Left lung (tissue), 4 donors: ENCODE measurements at regions not wholly inside any gene's neighbourhood (a gene's known extent, or its start where the extent isn't known, plus 50 kb on each side); places are given as distances from the start of the nearest gene placed in this dataset.
A peak's percentile ranks its signal among the peaks of the same experiment; 100 is the strongest.
"Not testable (repeated sequence)": the region's sequence is repeated elsewhere in the genome, so short reads cannot be mapped to it uniquely, and the experiment has no call there.

ENCODE experiments used
- ATAC-seq: fragments of 200-7000 bp; cut with Tn5 transposase; one replicate; pipeline ENCODE4 v1.9.1; 2020; ENCODE audit warnings: moderate library complexity
- DNase-seq, 4 donors: peaks; one replicate each; pipeline ENCODE4 v3.0.0-alpha.2; 2013 to 2020
- H3K27ac ChIP-seq, 2 donors: fragments of 200-600 bp; sonication (generic) in 1 of 2; one replicate each; pipeline versions ENCODE4 v1.5.0 to v1.8.0; 2020 to 2021
- H3K27me3 ChIP-seq, 2 donors: fragments of 200-600 bp; sonication (generic) in 1 of 2; one replicate each; pipeline versions ENCODE4 v1.5.0 to v1.8.0; 2020 to 2021
- H3K36me3 ChIP-seq, 2 donors: fragments of 200-600 bp; sonication (generic) in 1 of 2; one replicate each; pipeline versions ENCODE4 v1.5.0 to v1.8.0; 2020 to 2021
- H3K4me1 ChIP-seq, 2 donors: fragments of 200-600 bp; one replicate each; pipeline ENCODE4 v1.8.0; 2021
- H3K4me3 ChIP-seq, 2 donors: fragments of 200-600 bp; sonication (generic) in 1 of 2; one replicate each; pipeline versions ENCODE4 v1.5.0 to v1.8.0; 2020 to 2021; ENCODE audit warnings: mild to moderate bottlenecking in 1 of 2
- H3K9me3 ChIP-seq, 2 donors: fragments of 200-600 bp; sonication (generic) in 1 of 2; one replicate each; pipeline versions ENCODE4 v1.5.0 to v1.8.0; 2020 to 2021
- CTCF ChIP-seq, 2 donors: fragments of 200-600 bp; sonication (generic) in 1 of 2; IDR thresholded peaks; one replicate each; pipeline versions ENCODE4 v1.5.0 to v1.8.0; 2021; ENCODE audit warnings: antibody characterized with exemption in 2 of 2
- intact Hi-C, 2 donors: fragments of 100-400 bp; cut with DNase I; formaldehyde crosslinking; loops; one replicate each; pipeline versions ENCODE4 v1.11.2 to v1.14.2; 2022
- donor health status: DM: no; HTN: yes; CAD: no.
- donor health status: DM: no; HTN: no; CAD: no.

DNA sequence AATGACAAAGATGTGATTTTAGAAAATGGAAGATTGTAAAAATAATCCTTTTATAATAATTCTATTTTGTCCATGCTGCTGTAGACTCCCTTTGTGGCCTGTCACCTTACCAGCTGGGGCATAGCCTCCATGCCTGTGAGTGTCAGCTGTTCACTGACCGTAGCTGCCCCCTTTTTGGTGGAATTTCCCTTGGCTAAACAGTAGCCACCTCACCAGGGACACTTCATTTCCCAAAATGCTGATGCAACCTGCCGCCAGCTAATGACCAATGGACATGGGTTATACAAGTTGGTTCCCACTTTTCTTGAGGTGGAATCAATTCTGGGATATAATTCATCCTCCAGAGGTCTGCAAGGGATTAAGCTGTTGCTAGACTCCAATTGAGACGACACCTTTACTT is 368.4 kb downstream of the PRDM5 start:
- H3K27me3 ChIP-seq, result no peaks in the 10 kb centered on the region
- no peak for TF ChIP-seq CTCF (IDR thresholded peaks at IDR 0.05)
- no peak for DNase-seq
- no peak overlapping the region for H3K27ac ChIP-seq
- no peaks in the 10 kb centered on the region for H3K4me1 ChIP-seq
- intact Hi-C loops, result no loop called here
- peaks cover 0 to 4% of the 10 kb centered on the region in 2 donors for H3K9me3 ChIP-seq
- H3K4me3 ChIP-seq, result no peak overlapping the region
- ATAC-seq, result no peak
- no peaks in the 10 kb centered on the region for H3K36me3 ChIP-seq

GRCh38 chr4:120550624-120551220 is 371.8 kb downstream of the PRDM5 start:
- H3K27me3 ChIP-seq, H3K27ac ChIP-seq, ATAC-seq, H3K4me1 ChIP-seq, H3K9me3 ChIP-seq, H3K4me3 ChIP-seq, H3K36me3 ChIP-seq, intact Hi-C loops: not testable (repeated sequence)
- peak in 1 of 4 donors; percentile 65 for DNase-seq

- intact Hi-C loops, result no loop called here
- Histone ChIP-seq H3K27ac (no peak overlapping the region), H3K9me3 (peaks cover 0 to 8% of the 10 kb centered on the region in 2 donors)
These were observed 373.4 kb downstream of the PRDM5 start for GRCh38 chr4:120549011-120549570.

DNA sequence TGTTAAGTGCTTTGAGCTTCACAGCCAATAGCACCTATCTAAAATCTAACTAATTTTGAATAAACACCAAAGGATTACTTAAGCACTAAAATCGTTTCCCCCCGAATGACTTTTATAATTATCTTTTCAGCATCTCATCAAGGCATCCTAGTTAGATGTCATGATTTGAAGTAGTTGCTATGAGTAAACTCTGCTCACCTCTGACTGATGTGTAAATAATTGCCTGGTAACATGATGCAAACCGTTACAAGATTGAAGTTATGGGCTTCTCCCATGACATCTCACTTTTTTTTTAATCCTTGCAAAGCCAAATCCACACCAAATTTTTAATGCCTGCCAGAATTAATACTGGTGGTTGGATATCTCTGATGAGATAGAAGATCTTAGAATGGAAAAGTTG is 377.1 kb downstream of the PRDM5 start:
- no peaks in the 10 kb centered on the region for H3K4me1 ChIP-seq
- DNase-seq (no peak), ATAC-seq (no peak)
- intact Hi-C loops, result no loop called here
- H3K4me3 ChIP-seq, result no peak overlapping the region
- no peak overlapping the region for H3K27ac ChIP-seq
- H3K36me3 ChIP-seq, result no peaks in the 10 kb centered on the region
- TF ChIP-seq CTCF (IDR thresholded peaks at IDR 0.05), result no peak
- no peaks in the 10 kb centered on the region for H3K27me3 ChIP-seq
- H3K9me3 ChIP-seq, result peaks cover 0 to 4% of the 10 kb centered on the region in 2 donors

More at GRCh38 chr4:120549011-120549570, 373.4 kb downstream of the PRDM5 start:
- TF ChIP-seq CTCF (IDR thresholded peaks at IDR 0.05), result no peak
- no peaks in the 10 kb centered on the region for H3K36me3 ChIP-seq
- H3K4me3 ChIP-seq, result no peak overlapping the region
- H3K27me3 ChIP-seq, result no peaks in the 10 kb centered on the region
- ATAC-seq, result no peak
- no peak for DNase-seq
- H3K4me1 ChIP-seq, result no peaks in the 10 kb centered on the region

- ATAC-seq, result no peak
- Histone ChIP-seq H3K4me1 (no peaks in the 10 kb centered on the region), H3K27me3 (no peaks in the 10 kb centered on the region), H3K36me3 (no peaks in the 10 kb centered on the region), H3K27ac (no peak overlapping the region), H3K9me3 (peaks cover 0 to 4% of the 10 kb centered on the region in 2 donors), H3K4me3 (no peak overlapping the region)
- TF ChIP-seq CTCF (IDR thresholded peaks at IDR 0.05), result no peak
- no peak for DNase-seq
- intact Hi-C loops, result no loop called here
These were observed 377.7 kb downstream of the PRDM5 start for GRCh38 chr4:120544838-120545237.

- Histone ChIP-seq H3K27ac (no peak overlapping the region), H3K4me3 (no peak overlapping the region), H3K9me3 (no peaks in the 10 kb centered on the region), H3K36me3 (no peaks in the 10 kb centered on the region), H3K4me1 (no peaks in the 10 kb centered on the region), H3K27me3 (no peaks in the 10 kb centered on the region)
- DNase-seq (no peak), ATAC-seq (no peak)
- no peak for TF ChIP-seq CTCF (IDR thresholded peaks at IDR 0.05)
- intact Hi-C loops, result no loop called here
These were observed 381.9 kb downstream of the PRDM5 start for GRCh38 chr4:120540625-120541024.
